Stimulated activated CD4-positive, alpha-beta T cell treated with anti-CD3 and anti-CD28 coated beads, Interleukin-1b, Interleukin-23, amount 100 ng/mL, for 4 hours (primary cell): ENCODE measurements at regions not wholly inside any gene's neighbourhood (a gene's known extent, or its start where the extent isn't known, plus 50 kb on each side); places are given as distances from the start of the nearest gene placed in this dataset.
A peak's percentile ranks its signal among the peaks of the same experiment; 100 is the strongest.

Experiments
- DNase-seq, 2 donors: peaks; one replicate each; pipeline ENCODE4 v3.0.0-alpha.2; 2020; ENCODE audit warnings: low read depth in 2 of 2

DNA sequence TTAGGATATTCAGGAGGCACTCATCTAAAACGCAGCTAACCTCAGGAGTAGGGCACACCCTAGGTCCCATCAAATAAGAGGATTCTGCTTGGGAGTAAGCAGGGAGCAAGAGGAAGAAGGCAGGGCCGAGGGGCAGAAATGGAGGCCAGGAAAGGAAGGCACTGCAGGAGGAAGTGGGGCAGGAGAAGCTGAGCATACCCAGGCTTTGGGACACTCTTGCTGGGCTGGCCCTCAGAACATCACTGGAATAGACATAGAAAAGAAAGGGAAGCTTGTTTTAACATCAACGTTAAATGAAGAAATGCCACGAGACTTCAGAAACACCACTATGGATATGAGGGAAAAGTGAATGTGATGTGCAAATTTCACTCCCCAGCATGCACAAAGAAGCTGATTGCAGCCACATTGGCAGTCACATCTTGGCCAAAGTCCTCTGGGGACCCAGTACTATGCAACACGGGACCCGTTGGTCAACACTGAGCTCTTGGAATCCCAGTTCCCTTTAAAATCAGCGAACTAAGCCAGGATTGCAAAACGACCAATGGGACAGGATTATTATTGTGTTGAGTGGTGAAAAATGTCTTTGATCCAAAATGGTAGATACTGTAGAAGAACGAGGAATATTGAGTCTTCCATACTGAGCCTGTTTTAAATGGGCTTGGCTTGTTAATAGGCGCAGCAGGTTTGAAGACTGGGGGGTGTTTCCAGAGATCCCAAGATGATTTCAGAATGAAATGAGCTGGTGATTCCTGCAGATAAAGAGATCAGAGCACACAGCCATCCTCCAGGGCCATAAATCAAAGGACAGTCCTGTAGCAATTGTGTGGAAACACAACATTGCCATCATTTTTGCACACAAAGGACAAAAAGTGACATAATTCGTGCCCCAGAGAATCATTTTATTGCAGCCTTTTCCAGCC lies 152.4 kb downstream of the TOMM20 start:
- no peak for DNase-seq

- DNase-seq, result no peak
Measured at GRCh38 chr1:234975122-234975940, 153.3 kb downstream of the TOMM20 start.

DNA sequence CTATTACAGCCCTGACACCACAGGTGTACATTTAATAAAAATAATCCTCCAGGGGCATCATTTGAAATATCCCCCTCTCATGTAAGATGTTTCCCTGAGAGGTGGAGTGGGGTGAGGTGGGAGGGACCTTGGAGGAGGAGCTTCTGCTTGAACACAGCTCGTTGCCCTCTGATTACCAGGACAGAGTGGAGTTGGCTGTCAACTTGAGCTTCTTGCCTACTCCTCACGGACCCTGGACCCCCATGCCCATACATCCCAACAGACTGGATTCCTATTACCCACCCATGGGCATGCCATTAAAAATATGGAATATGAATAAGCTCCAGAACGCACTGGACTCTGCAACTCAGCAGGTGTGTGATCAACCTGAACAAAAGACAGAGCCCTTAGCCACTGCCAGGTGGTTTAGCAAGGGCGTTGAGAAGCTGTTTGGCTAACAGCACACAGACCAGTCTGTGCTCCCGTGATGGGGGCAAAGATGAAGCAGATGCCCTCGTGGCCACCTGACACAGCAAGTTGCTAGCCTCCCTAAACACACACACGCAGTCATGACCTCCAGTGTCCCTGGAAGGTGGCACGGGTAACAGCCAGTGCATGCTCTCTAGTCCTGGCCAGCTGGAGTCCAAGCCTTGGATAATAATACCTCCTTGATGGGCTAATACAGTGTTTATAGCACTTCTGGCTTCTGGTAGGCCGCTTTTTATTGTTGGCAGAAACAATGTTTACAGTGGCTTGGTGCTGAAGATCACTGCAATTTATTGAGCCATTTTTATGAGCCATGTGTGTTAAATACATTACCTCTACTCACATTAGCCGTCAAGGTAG lies 155.0 kb downstream of the TOMM20 start:
- no peak for DNase-seq

DNA sequence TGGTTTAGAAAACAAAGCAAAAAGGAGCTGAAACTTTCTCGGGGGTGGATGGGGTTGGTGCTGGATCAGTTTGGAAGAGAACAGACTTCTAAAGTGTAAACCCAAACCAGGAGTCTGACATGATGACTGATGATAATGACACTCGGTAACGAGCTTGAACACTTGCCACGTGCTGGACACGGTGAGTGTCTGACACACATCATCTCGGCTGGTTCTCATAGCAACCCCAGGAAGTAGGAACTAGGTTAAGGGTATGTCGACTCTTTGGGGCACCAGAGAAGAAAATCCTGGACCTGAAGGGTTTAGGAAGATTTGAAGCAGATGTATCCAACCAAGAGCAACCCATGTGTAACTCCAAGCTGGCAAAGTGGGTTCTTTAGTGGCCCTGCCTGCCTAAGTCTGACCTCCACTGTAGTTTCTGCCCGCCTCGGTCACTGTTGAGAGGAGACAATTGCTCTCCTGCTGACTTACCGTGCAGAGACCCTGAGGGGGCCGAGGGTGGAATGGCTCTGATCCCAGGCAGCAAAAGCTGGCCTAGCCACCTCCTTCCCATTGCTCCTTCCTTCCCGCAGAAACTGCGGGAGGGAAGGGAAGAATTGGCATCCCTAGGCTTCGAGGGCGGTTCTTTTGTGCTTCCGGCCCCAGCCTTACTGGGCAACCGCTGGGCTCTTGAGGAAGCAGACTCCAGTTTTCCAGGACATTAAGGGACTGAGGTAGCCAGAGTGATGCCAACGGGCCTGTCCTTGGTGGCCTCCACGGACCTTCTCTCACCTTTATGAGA lies 156.0 kb downstream of the TOMM20 start:
- DNase-seq, result no peak

- DNase-seq, result no peak
Measured at GRCh38 chr1:234971586-234972297, 156.9 kb downstream of the TOMM20 start.

GRCh38 chr1:234970731-234971476 lies 157.7 kb downstream of the TOMM20 start:
- DNase-seq, result no peak

- DNase-seq, result no peak
Measured at GRCh38 chr1:234970401-234970730, 158.3 kb downstream of the TOMM20 start.

- no peak for DNase-seq
Measured at GRCh38 chr1:234969581-234970400, 158.8 kb downstream of the TOMM20 start.

DNA sequence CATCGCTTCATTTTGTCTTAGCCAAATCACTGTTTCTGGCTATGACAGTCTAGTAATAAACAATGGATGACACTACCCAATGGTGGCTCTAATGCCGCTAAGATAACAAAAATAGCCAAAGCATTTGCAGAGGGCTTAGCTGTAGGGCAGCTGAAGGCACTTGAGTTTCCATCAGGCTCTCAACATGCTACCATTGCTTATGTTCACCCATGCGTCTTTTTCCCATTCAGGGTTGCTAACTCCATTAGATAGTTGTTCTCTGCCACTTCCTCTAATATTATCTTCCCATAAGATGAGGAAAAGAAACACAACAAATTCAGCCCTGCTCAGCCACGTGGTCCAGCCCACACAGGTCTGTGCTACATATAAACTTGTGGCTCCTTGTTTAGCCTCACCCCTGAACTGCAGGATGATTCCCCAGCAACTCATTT lies 159.6 kb downstream of the TOMM20 start:
- DNase-seq, result no peak

- no peak for DNase-seq
Measured at GRCh38 chr1:234968451-234968850, 160.2 kb downstream of the TOMM20 start.

DNA sequence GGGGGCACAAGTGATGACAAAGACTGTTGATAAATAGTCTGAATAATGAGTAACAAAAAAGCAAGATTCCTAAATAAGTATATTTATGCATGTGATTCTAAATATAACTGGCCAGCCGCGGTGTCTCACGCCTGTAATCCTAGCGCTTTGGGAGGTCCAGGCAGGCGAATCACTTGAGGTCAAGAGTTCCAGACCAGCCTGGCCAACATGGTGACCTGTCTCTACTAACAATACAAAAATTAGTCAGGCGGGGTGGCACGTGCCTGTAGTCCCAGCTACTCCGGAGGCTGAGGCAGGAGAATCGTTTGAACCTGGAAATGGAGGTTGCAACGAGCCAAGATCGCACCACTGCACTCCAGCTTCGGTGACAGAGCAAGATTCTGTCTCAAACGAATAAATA lies 161.5 kb downstream of the TOMM20 start:
- no peak for DNase-seq

- DNase-seq, result no peak
Measured at GRCh38 chr1:234965111-234965510, 163.5 kb downstream of the TOMM20 start.

- no peak for DNase-seq
Measured at GRCh38 chr1:234963904-234964702, 164.5 kb downstream of the TOMM20 start.

GRCh38 chr1:234963180-234963903 lies 165.3 kb downstream of the TOMM20 start:
- peak; percentile 72 to 77 for DNase-seq

DNA sequence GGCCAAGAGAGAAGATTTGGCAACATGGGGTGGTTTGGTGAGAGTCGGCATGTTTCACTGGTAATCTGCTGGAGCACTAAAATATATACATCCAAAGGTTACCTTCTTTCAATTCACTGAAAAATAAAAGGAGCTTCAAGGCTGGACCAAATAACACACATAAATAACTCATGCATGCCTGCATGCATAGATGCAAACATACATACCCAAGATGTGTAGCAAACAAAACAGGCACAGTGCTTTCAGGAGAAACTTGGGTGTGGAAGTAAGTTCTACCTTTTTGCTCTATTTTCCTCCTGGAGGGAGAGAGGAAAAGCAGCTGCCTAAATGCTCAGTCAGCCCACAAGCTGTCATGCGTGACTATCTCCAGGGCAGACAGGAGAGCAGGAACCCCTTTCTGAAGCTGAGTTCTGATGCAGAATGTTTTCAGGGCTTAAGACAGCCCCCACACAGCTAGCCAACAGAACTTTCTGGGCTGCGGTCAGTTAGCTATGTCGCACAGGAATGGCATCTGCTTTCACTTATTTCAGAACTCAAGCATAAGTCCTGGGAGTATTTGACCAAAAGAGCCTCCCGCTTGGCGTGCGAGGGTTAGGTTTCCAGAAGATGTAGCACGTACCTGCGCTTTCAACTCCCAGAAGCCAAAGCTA lies 166.2 kb downstream of the TOMM20 start:
- DNase-seq, result no peak

DNA sequence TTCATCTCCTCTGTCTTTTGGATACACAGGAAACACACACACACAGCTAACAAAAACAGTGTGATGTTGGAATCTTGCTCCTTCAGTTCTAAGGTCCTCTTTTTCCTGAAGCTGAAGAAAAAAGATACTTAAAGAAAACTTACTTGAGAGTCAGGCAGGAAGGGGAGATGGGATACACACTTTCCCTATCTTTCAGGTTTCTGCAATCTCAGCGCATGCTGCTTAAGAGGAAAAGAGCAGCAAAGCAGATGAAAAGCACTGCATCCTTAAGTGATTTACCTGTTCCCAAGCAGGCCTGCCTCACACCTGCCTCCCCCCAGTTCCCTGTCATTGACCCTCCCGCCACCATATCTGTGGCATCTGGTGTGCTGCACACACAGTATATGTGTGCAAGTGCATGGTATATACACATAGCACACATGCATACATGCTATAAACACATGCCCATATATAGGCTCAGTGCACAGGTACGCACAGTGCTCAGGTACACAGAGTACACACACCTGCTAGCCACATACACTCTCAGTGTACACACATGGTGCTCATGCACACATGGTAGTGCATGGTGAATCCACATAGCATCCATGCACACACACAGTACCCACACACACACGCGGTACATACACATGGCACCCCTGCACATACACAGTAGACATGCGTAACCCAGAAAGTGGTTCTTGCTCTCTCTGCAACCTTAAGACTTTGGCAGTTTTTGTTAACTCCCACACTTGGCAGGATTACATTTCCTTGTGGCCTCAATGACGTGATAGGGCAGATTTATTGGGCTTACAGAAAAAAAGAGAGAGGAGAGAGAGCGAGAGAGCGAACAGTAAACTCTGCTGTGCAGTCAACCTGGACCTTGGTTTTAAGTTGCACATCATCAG lies 166.9 kb downstream of the TOMM20 start:
- no peak for DNase-seq
